Spleen (tissue), 11 donors: ENCODE measurements at regions not wholly inside any gene's neighbourhood (a gene's known extent, or its start where the extent isn't known, plus 50 kb on each side); places are given as distances from the start of the nearest gene placed in this dataset.

ENCODE experiments used
- DNase-seq: peaks from one replicate; pipeline ENCODE4 v3.0.0-alpha.2; 2020
- H3K27ac ChIP-seq, 8 donors: fragments of 200-600 bp; sonication (generic) in 7 of 8; 1 replicate in 4 of 8; 2 replicates in 4 of 8; pipeline versions ENCODE4 v1.5.0 to v1.8.0; 2016 to 2021; ENCODE audit warnings: inconsistent platforms in 4 of 8, mild to moderate bottlenecking in 4 of 8, moderate library complexity in 1 of 8
- H3K27me3 ChIP-seq, 7 donors: fragments of 200-600 bp; sonication (generic) in 6 of 7; replicated peaks in 1 of 7; 1 replicate in 4 of 7; 2 replicates in 3 of 7; pipeline versions ENCODE4 v1.5.0 to v1.8.0; 2016 to 2021; ENCODE audit warnings: inconsistent platforms in 3 of 7, mild to moderate bottlenecking in 1 of 7
- H3K36me3 ChIP-seq, 6 donors: fragments of 200-600 bp; sonication (generic) in 5 of 6; 1 replicate in 4 of 6; 2 replicates in 2 of 6; pipeline versions ENCODE4 v1.5.0 to v1.8.0; 2016 to 2021; ENCODE audit warnings: inconsistent platforms in 2 of 6
- H3K4me1 ChIP-seq, 6 donors: fragments of 200-600 bp; sonication (generic) in 5 of 6; 1 replicate in 3 of 6; 2 replicates in 3 of 6; pipeline versions ENCODE4 v1.5.0 to v1.8.0; 2016 to 2021; ENCODE audit warnings: inconsistent platforms in 3 of 6
- H3K4me3 ChIP-seq, 8 donors: fragments of 200-600 bp; sonication (generic) in 7 of 8; 1 replicate in 4 of 8; 2 replicates in 4 of 8; pipeline versions ENCODE4 v1.5.0 to v1.8.0; 2016 to 2021; ENCODE audit warnings: inconsistent platforms in 4 of 8, mild to moderate bottlenecking in 4 of 8, moderate library complexity in 2 of 8
- H3K9me3 ChIP-seq, 8 donors: fragments of 200-600 bp; sonication (generic) in 7 of 8; 1 replicate in 4 of 8; 2 replicates in 4 of 8; pipeline versions ENCODE4 v1.5.0 to v1.8.0; 2016 to 2021; ENCODE audit warnings: inconsistent platforms in 4 of 8
- CTCF ChIP-seq, 11 experiments: fragments of 200-600 bp in 7 of 11; fragments of 450-650 bp in 4 of 11; sonication (generic) in 4 of 11; IDR thresholded peaks in 8 of 11; conservative IDR thresholded peaks in 3 of 11; 1 replicate in 7 of 11; 2 replicates in 4 of 11; pipeline versions ENCODE4 v1.4.0 to v1.8.0; 2016 to 2021; ENCODE audit warnings: antibody characterized with exemption in 11 of 11, inconsistent platforms in 4 of 11, mild to moderate bottlenecking in 1 of 11
- POLR2A ChIP-seq, 3 donors: fragments of 450-650 bp; IDR thresholded peaks; one replicate each; pipeline ENCODE4 v1.5.1; 2017; ENCODE audit warnings: antibody characterized with exemption in 3 of 3, mild to moderate bottlenecking in 1 of 3
- POLR2AphosphoS5 ChIP-seq, 3 donors: sonication (generic); formaldehyde crosslinking; IDR thresholded peaks; one replicate each; pipeline ENCODE4 v1.5.1; 2017; ENCODE audit warnings: antibody characterized with exemption in 3 of 3
- WGBS, 5 donors: extraction: QIAGEN DNeasy Blood & Tissue Kit in 3 of 5; methylation state at CpG; one replicate each; pipeline versions ENCODE4 v1.1.5 to v1.1.7; 2013 to 2018; 5-methylcytosine and 5-hydroxymethylcytosine counted together
- intact Hi-C: fragments of 100-400 bp; cut with DNase I; formaldehyde crosslinking; loops from one replicate; pipeline ENCODE4 v1.15.0; 2023; ENCODE audit warnings: low total_unique reads
- donor health status: healthy with polysubstance abuse.
- donor health status: DM: no; HTN: no; CAD: no; lungs with moderate emphysema.
- donor health status: DM: no; HTN: no; CAD: no.
- donor health status: Bipolar disorder and iron deficiency.
- donor health status: healthy.
- donor health status: DM: no; HTN: no; CAD: no.
- donor health status: DM: yes; HTN: yes; CAD: no.

GRCh38 chr6:92942549-92942948, 476.8 kb downstream of the EPHA7 start:
- Histone ChIP-seq H3K4me3 (no peak overlapping the region), H3K9me3 (no peaks in the 10 kb centered on the region), H3K36me3 (no peaks in the 10 kb centered on the region), H3K27ac (no peak overlapping the region), H3K27me3 (no peaks in the 10 kb centered on the region), H3K4me1 (no peaks in the 10 kb centered on the region)
- TF ChIP-seq POLR2AphosphoS5 (IDR thresholded peaks at IDR 0.05): no peak
- TF ChIP-seq POLR2A (IDR thresholded peaks at IDR 0.05): no peak
- TF ChIP-seq CTCF (IDR thresholded peaks at IDR 0.05 in 8 of 11, conservative IDR thresholded peaks at IDR 0.05 in 3 of 11): no peak
- no peak for DNase-seq
- intact Hi-C loops: no loop called here

GRCh38 chr6:92934625-92935024, 484.7 kb downstream of the EPHA7 start:
- Histone ChIP-seq H3K9me3 (peaks cover 0 to 19% (median 15%) of the 10 kb centered on the region in 8 donors), H3K36me3 (no peaks in the 10 kb centered on the region), H3K27ac (no peak overlapping the region), H3K4me1 (no peaks in the 10 kb centered on the region), H3K27me3 (no peaks in the 10 kb centered on the region), H3K4me3 (no peak overlapping the region)
- WGBS, 5 donors: 75 to 100% (median 92%) methylated on average over 1 of the region's 1 CpG
- no peak for TF ChIP-seq POLR2AphosphoS5 (IDR thresholded peaks at IDR 0.05)
- no peak for TF ChIP-seq CTCF (IDR thresholded peaks at IDR 0.05 in 8 of 11, conservative IDR thresholded peaks at IDR 0.05 in 3 of 11)
- no peak for TF ChIP-seq POLR2A (IDR thresholded peaks at IDR 0.05)
- intact Hi-C loops: no loop called here
- no peak for DNase-seq

GRCh38 chr6:92930171-92930570, 489.2 kb downstream of the EPHA7 start:
- no peak overlapping the region for H3K27ac ChIP-seq
- TF ChIP-seq POLR2AphosphoS5 (IDR thresholded peaks at IDR 0.05) (no peak), CTCF (IDR thresholded peaks at IDR 0.05 in 8 of 11, conservative IDR thresholded peaks at IDR 0.05 in 3 of 11) (no peak), POLR2A (IDR thresholded peaks at IDR 0.05) (no peak)
- no peaks in the 10 kb centered on the region for H3K27me3 ChIP-seq
- H3K4me1 ChIP-seq: no peaks in the 10 kb centered on the region
- no peak for DNase-seq
- H3K36me3 ChIP-seq: no peaks in the 10 kb centered on the region
- 59 to 69% (median 67%) methylated on average over 5 of the region's 5 CpGs for WGBS, 5 donors
- H3K4me3 ChIP-seq: no peak overlapping the region
- H3K9me3 ChIP-seq: peaks cover 0 to 27% (median 14%) of the 10 kb centered on the region in 8 donors
- intact Hi-C loops: no loop called here

GRCh38 chr6:92922216-92922806, 497.0 kb downstream of the EPHA7 start:
- H3K4me3 ChIP-seq: no peak overlapping the region
- 55 to 70% (median 61%) methylated on average over 5 of the region's 5 CpGs for WGBS, 5 donors
- TF ChIP-seq POLR2A (IDR thresholded peaks at IDR 0.05) (no peak), POLR2AphosphoS5 (IDR thresholded peaks at IDR 0.05) (no peak), CTCF (IDR thresholded peaks at IDR 0.05 in 8 of 11, conservative IDR thresholded peaks at IDR 0.05 in 3 of 11) (no peak)
- H3K27me3 ChIP-seq: no peaks in the 10 kb centered on the region
- H3K9me3 ChIP-seq: no peaks in the 10 kb centered on the region
- intact Hi-C loops: no loop called here
- H3K4me1 ChIP-seq: no peaks in the 10 kb centered on the region
- no peak overlapping the region for H3K27ac ChIP-seq
- no peaks in the 10 kb centered on the region for H3K36me3 ChIP-seq
- no peak for DNase-seq
